B cell (primary cell): ENCODE measurements at regions not wholly inside any gene's neighbourhood (a gene's known extent, or its start where the extent isn't known, plus 50 kb on each side); places are given as distances from the start of the nearest gene placed in this dataset.

Experiments
- ATAC-seq: fragments of 200-7000 bp; cut with Tn5 transposase; one replicate; pipeline ENCODE4 v1.10.0; 2021; ENCODE audit warnings: low read depth, mild to moderate bottlenecking, moderate number of reproducible peaks, moderate library complexity
- CTCF ChIA-PET: fragments of 350-600 bp; sonication (Branson Sonifier 250); formaldehyde crosslinking; loops from one replicate; lab custom pipeline; 2021; ENCODE audit warnings: antibody characterized with exemption, inconsistent platforms; lab: Charles Lee
- POLR2A ChIA-PET: fragments of 350-600 bp; sonication (Branson Sonifier 250); formaldehyde crosslinking; loops from one replicate; lab custom pipeline; 2021; ENCODE audit warnings: antibody characterized with exemption; lab: Charles Lee
- DNase-seq: peaks from one replicate; pipeline ENCODE4 v3.0.0; 2013
- H2AFZ ChIP-seq: 2 replicates; pipeline ENCODE4 v1.6.1; 2012; ENCODE audit warnings: mild to moderate bottlenecking, low read depth, low read length; ENCODE audit not compliant: insufficient read depth, poor library complexity, severe bottlenecking
- H3K27ac ChIP-seq, 2 donors: 1 replicate in 1 of 2; 2 replicates in 1 of 2; pipeline ENCODE4 v1.5.1; 2012 to 2013; ENCODE audit warnings: low read length in 2 of 2, mild to moderate bottlenecking in 2 of 2, moderate library complexity in 1 of 2
- H3K27me3 ChIP-seq, 4 experiments: fragments of 200-600 bp in 1 of 4; sonication (generic) in 1 of 4; replicated peaks in 1 of 4; 1 replicate in 2 of 4; 2 replicates in 2 of 4; pipeline versions ENCODE4 v1.6.1 to v1.7.0; 2013 to 2016; ENCODE audit warnings: low read length in 3 of 4, mild to moderate bottlenecking in 2 of 4, mixed read lengths in 1 of 4, moderate library complexity in 1 of 4; ENCODE audit not compliant: insufficient read depth in 4 of 4, control insufficient read depth in 3 of 4; ENCODE audit errors: control extremely low read depth in 1 of 4
- H3K36me3 ChIP-seq, 2 experiments: replicated peaks in 1 of 2; 1 replicate in 1 of 2; 2 replicates in 1 of 2; pipeline versions ENCODE4 v1.6.1 to v1.7.1; 2013; ENCODE audit warnings: low read length in 1 of 2; ENCODE audit not compliant: insufficient read depth in 2 of 2, control insufficient read depth in 1 of 2; ENCODE audit errors: control extremely low read depth in 1 of 2, extremely low read depth in 1 of 2
- H3K4me1 ChIP-seq, 2 donors: fragments of 200-600 bp in 1 of 2; sonication (generic) in 1 of 2; 1 replicate in 1 of 2; 2 replicates in 1 of 2; pipeline versions ENCODE4 v1.5.1 to v1.6.1; 2013 to 2017; ENCODE audit warnings: low read length in 2 of 2; ENCODE audit not compliant: control insufficient read depth in 2 of 2, insufficient read depth in 2 of 2
- H3K4me2 ChIP-seq: replicated peaks from 2 replicates; pipeline ENCODE3; 2012; ENCODE audit warnings: mild to moderate bottlenecking, low read depth, low read length; ENCODE audit not compliant: poor library complexity, severe bottlenecking
- H3K4me3 ChIP-seq, 5 experiments: fragments of 200-600 bp in 1 of 5; sonication (generic) in 1 of 5; 1 replicate in 3 of 5; 2 replicates in 2 of 5; pipeline versions ENCODE4 v1.5.1 to v1.7.0; 2011 to 2016; ENCODE audit warnings: low read length in 4 of 5, mild to moderate bottlenecking in 4 of 5, low read depth in 2 of 5, control low read depth in 1 of 5, moderate library complexity in 1 of 5; ENCODE audit not compliant: insufficient read depth in 1 of 5; ENCODE audit errors: control extremely low read depth in 1 of 5, extremely low read depth in 1 of 5
- H3K79me2 ChIP-seq: fragments of 200-600 bp; sonication (generic); one replicate; pipeline ENCODE4 v1.6.0; 2016; ENCODE audit warnings: low read length; ENCODE audit not compliant: control insufficient read depth, insufficient read depth
- H3K9ac ChIP-seq: fragments of 200-600 bp; sonication (generic); 2 replicates; pipeline ENCODE4 v1.6.1; 2017; ENCODE audit warnings: mild to moderate bottlenecking, low read length, moderate library complexity
- H3K9me3 ChIP-seq, 3 donors: one replicate each; pipeline versions ENCODE4 v1.6.1 to v1.7.1; 2013; ENCODE audit warnings: low read length in 2 of 3; ENCODE audit not compliant: control insufficient read depth in 2 of 3, insufficient read depth in 1 of 3; ENCODE audit errors: control extremely low read depth in 1 of 3
- H4K20me1 ChIP-seq: 2 replicates; pipeline ENCODE4 v1.6.0; 2012; ENCODE audit warnings: mild to moderate bottlenecking, low read length; ENCODE audit not compliant: insufficient read depth, control insufficient read depth, poor library complexity, severe bottlenecking
- H3K27ac Mint-ChIP-seq: one replicate; pipeline ENCODE4 v1.8.0; 2021; ENCODE audit warnings: mixed read lengths
- H3K27me3 Mint-ChIP-seq: one replicate; pipeline ENCODE4 v1.8.0; 2021; ENCODE audit warnings: mixed read lengths
- H3K4me1 Mint-ChIP-seq: one replicate; pipeline ENCODE4 v1.8.0; 2021; ENCODE audit warnings: mixed read lengths
- H3K4me3 Mint-ChIP-seq: one replicate; pipeline ENCODE4 v1.8.0; 2021; ENCODE audit warnings: mixed read lengths
- H3K9me3 Mint-ChIP-seq: one replicate; pipeline ENCODE4 v1.8.0; 2022; ENCODE audit warnings: mixed read lengths; ENCODE audit not compliant: insufficient read depth
- CTCF ChIP-seq: fragments of 200-600 bp; IDR thresholded peaks from one replicate; pipeline ENCODE4 v1.8.0; 2022; ENCODE audit warnings: antibody characterized with exemption, mild to moderate bottlenecking
- EZH2 ChIP-seq: IDR thresholded peaks from 2 replicates; pipeline ENCODE4 v1.6.1; 2012; ENCODE audit warnings: borderline replicate concordance, low read depth, mild to moderate bottlenecking, moderate library complexity, low read length; ENCODE audit not compliant: insufficient read depth, poor library complexity, severe bottlenecking
- WGBS: methylation state at CpG from one replicate; pipeline ENCODE4 v1.1.5; 2013; ENCODE audit warnings: missing lambda C conversion rate; ENCODE audit not compliant: insufficient coverage; 5-methylcytosine and 5-hydroxymethylcytosine counted together
- intact Hi-C: fragments of 100-400 bp; cut with micrococcal nuclease; formaldehyde crosslinking; loops from one replicate; pipeline ENCODE4 v1.10.0; 2022

GRCh38 chr20:10978019-10978702, 304.4 kb upstream of the JAG1 start:
- Histone ChIP-seq H3K4me2 (no peak overlapping the region), H2AFZ (no peak overlapping the region), H3K9me3 (peaks cover 0 to 9% (median 0%) of the 10 kb centered on the region in 3 donors), H4K20me1 (no peaks in the 10 kb centered on the region), H3K4me1 (no peaks in the 10 kb centered on the region), H3K9ac (no peak overlapping the region), H3K27me3 (no peaks in the 10 kb centered on the region), H3K4me3 (no peak overlapping the region), H3K79me2 (no peaks in the 10 kb centered on the region), H3K27ac (no peak overlapping the region), H3K36me3 (no peaks in the 10 kb centered on the region)
- no peak for ATAC-seq
- WGBS, result no CpG with 5 or more reads among the region's 4 CpGs
- ChIA-PET CTCF (no interaction called here), POLR2A (no interaction called here)
- intact Hi-C loops, result no loop called here
- TF ChIP-seq EZH2 (no peak), CTCF (no peak)
- no peak for DNase-seq
- Mint-ChIP-seq H3K27ac (no peak overlapping the region), H3K4me3 (no peak overlapping the region), H3K4me1 (no peaks in the 10 kb centered on the region), H3K27me3 (no peaks in the 10 kb centered on the region), H3K9me3 (no peaks in the 10 kb centered on the region)

DNA sequence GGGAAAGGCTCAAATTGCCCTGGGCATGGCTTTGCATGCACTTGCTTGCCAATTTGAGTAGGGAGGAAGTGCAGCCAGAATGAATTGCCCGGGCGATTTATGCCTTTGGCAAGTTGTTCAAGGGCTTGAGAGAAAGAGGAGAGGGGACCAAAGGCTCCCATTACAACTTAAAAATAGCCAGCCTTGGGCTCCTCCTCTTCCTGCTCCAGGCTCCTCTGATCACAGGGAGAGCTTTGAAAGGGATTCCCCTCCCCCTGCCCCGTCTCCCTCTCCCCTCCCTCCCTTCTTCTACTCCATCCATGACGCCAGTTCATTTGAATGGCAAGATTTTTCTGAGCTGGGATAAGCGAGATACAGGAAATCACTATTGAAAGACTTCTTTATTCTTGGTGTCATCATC, 304.9 kb upstream of the JAG1 start:
- no peaks in the 10 kb centered on the region for H3K4me1 ChIP-seq
- no peaks in the 10 kb centered on the region for H3K4me1 Mint-ChIP-seq
- POLR2A ChIA-PET, result no interaction called here
- H4K20me1 ChIP-seq, result no peaks in the 10 kb centered on the region
- ATAC-seq (no peak), DNase-seq (no peak)
- H3K4me3 ChIP-seq, result no peak overlapping the region
- no peak overlapping the region for H3K27ac ChIP-seq
- peaks cover 0 to 9% (median 0%) of the 10 kb centered on the region in 3 donors for H3K9me3 ChIP-seq
- H3K9ac ChIP-seq, result no peak overlapping the region
- no peaks in the 10 kb centered on the region for H3K36me3 ChIP-seq
- H3K27me3 ChIP-seq, result no peaks in the 10 kb centered on the region
- no peaks in the 10 kb centered on the region for H3K9me3 Mint-ChIP-seq
- H3K4me2 ChIP-seq, result no peak overlapping the region
- H3K4me3 Mint-ChIP-seq, result no peak overlapping the region
- CTCF ChIA-PET, result no interaction called here
- TF ChIP-seq EZH2, result no peak
- TF ChIP-seq CTCF, result no peak
- H3K27me3 Mint-ChIP-seq, result no peaks in the 10 kb centered on the region
- intact Hi-C loops, result no loop called here
- no peak overlapping the region for H3K27ac Mint-ChIP-seq
- H3K79me2 ChIP-seq, result no peaks in the 10 kb centered on the region
- no peak overlapping the region for H2AFZ ChIP-seq
- 100% methylated on average over 1 of the region's 5 CpGs for WGBS
